ENCODE measurements at regions not wholly inside any gene's neighbourhood (a gene's known extent, or its start where the extent isn't known, plus 50 kb on each side); places are given as distances from the start of the nearest gene placed in this dataset.

GRCh38 chr16:54359555-54359954 lies 73.0 kb upstream of the IRX3 start:
- ATAC-seq (no peak), DNase-seq (no peak)
- peaks cover 33% of the 10 kb centered on the region for H3K27me3 Mint-ChIP-seq
- H3K4me3 Mint-ChIP-seq: no peak overlapping the region
- intact Hi-C loops (cut with micrococcal nuclease): no loop called here
- no peak for TF ChIP-seq CTCF (IDR thresholded peaks at IDR 0.05)
- peaks cover 3% of the 10 kb centered on the region for H3K9me3 Mint-ChIP-seq
- ChIA-PET CTCF (no interaction called here), POLR2A (no interaction called here)
- H3K27ac Mint-ChIP-seq: no peak overlapping the region
- H3K4me1 Mint-ChIP-seq (ENCODE audit: low read depth): no peaks in the 10 kb centered on the region
- H3K36me3 Mint-ChIP-seq (ENCODE audit: low read depth): no peaks in the 10 kb centered on the region

- H3K27ac Mint-ChIP-seq: no peak overlapping the region
- H3K9me3 Mint-ChIP-seq: peaks cover 3% of the 10 kb centered on the region
- CTCF ChIA-PET: no interaction called here
- no peak overlapping the region for H3K4me3 Mint-ChIP-seq
- POLR2A ChIA-PET: no interaction called here
- no peaks in the 10 kb centered on the region for H3K36me3 Mint-ChIP-seq (ENCODE audit: low read depth)
- no peak for TF ChIP-seq CTCF (IDR thresholded peaks at IDR 0.05)
- H3K4me1 Mint-ChIP-seq (ENCODE audit: low read depth): no peaks in the 10 kb centered on the region
- DNase-seq (no peak), ATAC-seq (no peak)
- intact Hi-C loops (cut with micrococcal nuclease): no loop called here
- peaks cover 33% of the 10 kb centered on the region for H3K27me3 Mint-ChIP-seq
Observed at GRCh38 chr16:54359081-54359480, 72.5 kb upstream of the IRX3 start.

- DNase-seq (no peak), ATAC-seq (no peak)
- Mint-ChIP-seq H3K27me3 (peaks cover 22% of the 10 kb centered on the region), H3K4me1 (ENCODE audit: low read depth) (no peaks in the 10 kb centered on the region), H3K27ac (no peak overlapping the region), H3K4me3 (no peak overlapping the region), H3K36me3 (ENCODE audit: low read depth) (no peaks in the 10 kb centered on the region), H3K9me3 (peaks cover 3% of the 10 kb centered on the region)
- intact Hi-C loops (cut with micrococcal nuclease): no loop called here
- CTCF ChIA-PET: no interaction called here
- POLR2A ChIA-PET: no interaction called here
- no peak for TF ChIP-seq CTCF (IDR thresholded peaks at IDR 0.05)
Observed at GRCh38 chr16:54356391-54356790, 69.8 kb upstream of the IRX3 start.

- no peak for TF ChIP-seq CTCF (IDR thresholded peaks at IDR 0.05)
- POLR2A ChIA-PET: no interaction called here
- H3K27me3 Mint-ChIP-seq: peaks cover 14% of the 10 kb centered on the region
Observed at GRCh38 chr16:54355251-54355650, 68.7 kb upstream of the IRX3 start.

GRCh38 chr16:54353097-54353496 lies 66.5 kb upstream of the IRX3 start:
- no peak overlapping the region for H3K4me3 Mint-ChIP-seq
- intact Hi-C loops (cut with micrococcal nuclease): no loop called here
- peaks cover 3% of the 10 kb centered on the region for H3K9me3 Mint-ChIP-seq
- no peaks in the 10 kb centered on the region for H3K4me1 Mint-ChIP-seq (ENCODE audit: low read depth)
- TF ChIP-seq CTCF (IDR thresholded peaks at IDR 0.05): no peak
- peaks cover 6% of the 10 kb centered on the region for H3K27me3 Mint-ChIP-seq
- H3K27ac Mint-ChIP-seq: no peak overlapping the region
- DNase-seq: no peak
- no peaks in the 10 kb centered on the region for H3K36me3 Mint-ChIP-seq (ENCODE audit: low read depth)
- no peak for ATAC-seq
- CTCF ChIA-PET: no interaction called here
- POLR2A ChIA-PET: no interaction called here

More at GRCh38 chr16:54355251-54355650, 68.7 kb upstream of the IRX3 start:
- Mint-ChIP-seq H3K4me3 (no peak overlapping the region), H3K4me1 (ENCODE audit: low read depth) (no peaks in the 10 kb centered on the region), H3K9me3 (peaks cover 3% of the 10 kb centered on the region), H3K27ac (no peak overlapping the region), H3K36me3 (ENCODE audit: low read depth) (no peaks in the 10 kb centered on the region)
- DNase-seq (no peak), ATAC-seq (no peak)
- CTCF ChIA-PET: no interaction called here
- intact Hi-C loops (cut with micrococcal nuclease): no loop called here
